HG03439 (cell line): ENCODE measurements at regions not wholly inside any gene's neighbourhood (a gene's known extent, or its start where the extent isn't known, plus 50 kb on each side); places are given as distances from the start of the nearest gene placed in this dataset.

Experiments used
- ATAC-seq: cut with Tn5 transposase; IDR thresholded peaks from one replicate; pipeline ENCODE4 v1.9.1; 2021; ENCODE audit warnings: mild to moderate bottlenecking, moderate library complexity; ENCODE audit not compliant: unreplicated experiment

- ATAC-seq = no peak
These were observed 50.0 kb upstream of the TMEM178A start for GRCh38 chr2:39615675-39616074.
